Activated naive CD4-positive, alpha-beta T cell treated with anti-CD3 and anti-CD28 coated beads, Interleukin-2, amount 50 U/mL, for 72 hours (primary cell): ENCODE measurements at regions not wholly inside any gene's neighbourhood (a gene's known extent, or its start where the extent isn't known, plus 50 kb on each side); places are given as distances from the start of the nearest gene placed in this dataset.
"Not testable (repeated sequence)": the region's sequence is repeated elsewhere in the genome, so short reads cannot be mapped to it uniquely, and the experiment has no call there.

ENCODE experiments used
- ATAC-seq, 2 donors: fragments of 150-1000 bp; cut with Tn5 transposase; 2 replicates each; pipeline ENCODE4 v1.10.0; 2021; ENCODE audit warnings: mild to moderate bottlenecking in 2 of 2, moderate library complexity in 2 of 2
- DNase-seq, 2 donors: peaks; one replicate each; pipeline ENCODE4 v3.0.0; 2021 to 2022; ENCODE audit warnings: low spot score in 2 of 2
- H3K27ac Mint-ChIP-seq, 2 donors: one replicate each; pipeline ENCODE4 v1.8.0; 2022; ENCODE audit warnings: mild to moderate bottlenecking in 2 of 2, mixed read lengths in 2 of 2
- H3K36me3 Mint-ChIP-seq, 2 donors: one replicate each; pipeline ENCODE4 v1.8.0; 2022; ENCODE audit warnings: mixed read lengths in 2 of 2
- H3K9me3 Mint-ChIP-seq, 2 donors: one replicate each; pipeline ENCODE4 v1.8.0; 2022; ENCODE audit warnings: mixed read lengths in 2 of 2

- Mint-ChIP-seq H3K36me3 (no peaks in the 10 kb centered on the region), H3K9me3 (no peaks in the 10 kb centered on the region), H3K27ac (no peak overlapping the region)
- peak in 1 of 2 donors; percentile 62 for ATAC-seq
- no peak for DNase-seq
These were observed 146.9 kb upstream of the FGF13 start for GRCh38 chrX:138858438-138858837.

GRCh38 chrX:138856881-138857604 is 145.5 kb upstream of the FGF13 start:
- Mint-ChIP-seq H3K27ac (no peak overlapping the region), H3K36me3 (no peaks in the 10 kb centered on the region), H3K9me3 (no peaks in the 10 kb centered on the region)
- ATAC-seq (no peak), DNase-seq (no peak)

GRCh38 chrX:138853936-138854335 is 142.4 kb upstream of the FGF13 start:
- H3K27ac Mint-ChIP-seq = no peak overlapping the region
- H3K36me3 Mint-ChIP-seq = no peaks in the 10 kb centered on the region
- ATAC-seq (no peak), DNase-seq (no peak)
- H3K9me3 Mint-ChIP-seq = no peaks in the 10 kb centered on the region

GRCh38 chrX:138849521-138849920 is 138.0 kb upstream of the FGF13 start:
- ATAC-seq (no peak), DNase-seq (no peak)
- no peaks in the 10 kb centered on the region for H3K36me3 Mint-ChIP-seq
- no peaks in the 10 kb centered on the region for H3K9me3 Mint-ChIP-seq
- no peak overlapping the region for H3K27ac Mint-ChIP-seq

- no peak overlapping the region for H3K27ac Mint-ChIP-seq
- H3K9me3 Mint-ChIP-seq = no peaks in the 10 kb centered on the region
- no peak for DNase-seq
- ATAC-seq = no peak
- H3K36me3 Mint-ChIP-seq = no peaks in the 10 kb centered on the region
These were observed 136.4 kb upstream of the FGF13 start for GRCh38 chrX:138847930-138848329.

GRCh38 chrX:138845786-138846185 is 134.3 kb upstream of the FGF13 start:
- no peak for DNase-seq
- Mint-ChIP-seq H3K9me3 (no peaks in the 10 kb centered on the region), H3K36me3 (no peaks in the 10 kb centered on the region), H3K27ac (no peak overlapping the region)
- ATAC-seq = no peak

- peak overlapping the region in 1 of 2 donors; percentile 50 for H3K27ac Mint-ChIP-seq
- not testable (repeated sequence) for ATAC-seq, H3K36me3 Mint-ChIP-seq, DNase-seq
- H3K9me3 Mint-ChIP-seq = peaks cover 6 to 18% of the 10 kb centered on the region in 2 donors
These were observed 95.9 kb upstream of the FGF13 start for GRCh38 chrX:138807400-138807799.

- Mint-ChIP-seq H3K9me3 (peaks cover 4 to 8% of the 10 kb centered on the region in 2 donors), H3K27ac (no peak overlapping the region), H3K36me3 (peaks cover 0 to 5% of the 10 kb centered on the region in 2 donors)
- DNase-seq (no peak), ATAC-seq (no peak)
These were observed 82.7 kb upstream of the FGF13 start for GRCh38 chrX:138794246-138794645.

GRCh38 chrX:138791551-138791950 is 80.0 kb upstream of the FGF13 start:
- ATAC-seq (no peak), DNase-seq (no peak)
- Mint-ChIP-seq H3K36me3 (peaks cover 0 to 5% of the 10 kb centered on the region in 2 donors), H3K27ac (no peak overlapping the region), H3K9me3 (peaks cover 4% of the 10 kb centered on the region in 2 donors)

- Mint-ChIP-seq H3K27ac (no peak overlapping the region), H3K9me3 (peaks cover 15 to 18% of the 10 kb centered on the region in 2 donors), H3K36me3 (peaks cover 0 to 5% of the 10 kb centered on the region in 2 donors)
- ATAC-seq = no peak
- no peak for DNase-seq
These were observed 77.3 kb upstream of the FGF13 start for GRCh38 chrX:138788771-138789170.

- not testable (repeated sequence) for H3K27ac Mint-ChIP-seq, DNase-seq, ATAC-seq, H3K9me3 Mint-ChIP-seq, H3K36me3 Mint-ChIP-seq
These were observed 67.0 kb upstream of the FGF13 start for GRCh38 chrX:138778576-138778909.

- DNase-seq, H3K27ac Mint-ChIP-seq, ATAC-seq, H3K9me3 Mint-ChIP-seq, H3K36me3 Mint-ChIP-seq: not testable (repeated sequence)
These were observed 66.5 kb upstream of the FGF13 start for GRCh38 chrX:138777908-138778575.

GRCh38 chrX:138777230-138777629 is 65.7 kb upstream of the FGF13 start:
- Mint-ChIP-seq H3K36me3 (no peaks in the 10 kb centered on the region), H3K9me3 (no peaks in the 10 kb centered on the region), H3K27ac (no peak overlapping the region)
- DNase-seq = no peak
- no peak for ATAC-seq

GRCh38 chrX:138775517-138775916 is 64.0 kb upstream of the FGF13 start:
- H3K36me3 Mint-ChIP-seq = no peaks in the 10 kb centered on the region
- no peak overlapping the region for H3K27ac Mint-ChIP-seq
- H3K9me3 Mint-ChIP-seq = no peaks in the 10 kb centered on the region
- ATAC-seq = no peak
- DNase-seq = no peak

GRCh38 chrX:138771047-138771446 is 59.5 kb upstream of the FGF13 start:
- no peak for DNase-seq
- ATAC-seq = no peak
- Mint-ChIP-seq H3K27ac (no peak overlapping the region), H3K9me3 (no peaks in the 10 kb centered on the region), H3K36me3 (no peaks in the 10 kb centered on the region)

GRCh38 chrX:138769918-138770317 is 58.4 kb upstream of the FGF13 start:
- DNase-seq (no peak), ATAC-seq (no peak)
- H3K9me3 Mint-ChIP-seq = no peaks in the 10 kb centered on the region
- H3K27ac Mint-ChIP-seq = no peak overlapping the region
- H3K36me3 Mint-ChIP-seq = no peaks in the 10 kb centered on the region

GRCh38 chrX:138765051-138765450 is 53.5 kb upstream of the FGF13 start:
- ATAC-seq (no peak), DNase-seq (no peak)
- Mint-ChIP-seq H3K9me3 (no peaks in the 10 kb centered on the region), H3K36me3 (no peaks in the 10 kb centered on the region), H3K27ac (no peak overlapping the region)

- no peaks in the 10 kb centered on the region for H3K9me3 Mint-ChIP-seq
- no peaks in the 10 kb centered on the region for H3K36me3 Mint-ChIP-seq
- ATAC-seq = no peak
- DNase-seq = no peak
- H3K27ac Mint-ChIP-seq = no peak overlapping the region
These were observed 52.2 kb upstream of the FGF13 start for GRCh38 chrX:138763761-138764160.
